ENCODE measurements at regions not wholly inside any gene's neighbourhood (a gene's known extent, or its start where the extent isn't known, plus 50 kb on each side); places are given as distances from the start of the nearest gene placed in this dataset.

DNA sequence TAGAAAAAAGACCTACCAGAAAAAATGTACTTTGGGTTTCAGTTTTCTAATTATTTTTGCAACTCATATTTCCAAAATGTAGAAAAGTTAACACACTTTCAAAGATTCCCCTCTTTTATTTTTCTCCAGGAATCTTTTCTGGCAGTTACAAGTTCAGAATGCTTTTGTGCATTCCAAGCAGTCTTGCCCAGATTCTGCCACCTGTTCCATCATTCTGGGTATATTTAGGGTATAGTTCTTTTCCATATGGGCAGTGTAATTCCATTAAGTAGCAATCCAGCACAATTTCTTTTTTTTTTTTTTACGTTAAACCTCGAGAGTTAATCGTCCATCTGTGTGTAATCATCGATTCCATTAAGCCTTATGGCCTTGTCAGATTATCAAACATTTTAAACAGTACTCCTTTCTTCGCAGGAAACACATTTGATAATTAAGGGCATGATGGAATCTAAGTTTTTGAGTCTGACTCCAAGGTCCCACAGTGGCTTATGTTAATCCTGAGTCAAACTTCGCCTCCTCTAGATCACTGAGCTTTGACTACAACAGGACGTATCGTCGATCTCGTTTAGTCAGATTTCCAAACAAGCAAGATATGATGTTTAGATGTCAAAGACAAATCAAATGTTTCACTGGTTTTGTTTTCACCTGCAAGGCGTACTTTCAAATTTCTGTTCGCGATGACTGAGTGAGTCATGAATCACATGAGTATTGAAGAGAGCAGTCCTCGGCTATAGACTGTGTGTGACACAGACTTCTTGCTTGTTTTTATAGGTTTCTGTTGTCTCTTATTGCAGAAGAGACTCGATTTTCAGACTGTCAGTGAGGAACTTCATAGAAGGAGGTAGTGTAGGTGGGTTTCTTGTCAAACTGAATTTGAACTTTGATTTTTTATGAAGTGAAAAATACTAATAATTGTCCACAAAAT lies 118.9 kb upstream of the GK2 start:
- DNase-seq (ENCODE audit: low spot score): no peak
- ChIA-PET CTCF (no interaction called here), POLR2A (no interaction called here)
- H3K4me3 Mint-ChIP-seq: no peak overlapping the region
- H3K4me1 Mint-ChIP-seq: no peaks in the 10 kb centered on the region
- TF ChIP-seq, protein P1, sequence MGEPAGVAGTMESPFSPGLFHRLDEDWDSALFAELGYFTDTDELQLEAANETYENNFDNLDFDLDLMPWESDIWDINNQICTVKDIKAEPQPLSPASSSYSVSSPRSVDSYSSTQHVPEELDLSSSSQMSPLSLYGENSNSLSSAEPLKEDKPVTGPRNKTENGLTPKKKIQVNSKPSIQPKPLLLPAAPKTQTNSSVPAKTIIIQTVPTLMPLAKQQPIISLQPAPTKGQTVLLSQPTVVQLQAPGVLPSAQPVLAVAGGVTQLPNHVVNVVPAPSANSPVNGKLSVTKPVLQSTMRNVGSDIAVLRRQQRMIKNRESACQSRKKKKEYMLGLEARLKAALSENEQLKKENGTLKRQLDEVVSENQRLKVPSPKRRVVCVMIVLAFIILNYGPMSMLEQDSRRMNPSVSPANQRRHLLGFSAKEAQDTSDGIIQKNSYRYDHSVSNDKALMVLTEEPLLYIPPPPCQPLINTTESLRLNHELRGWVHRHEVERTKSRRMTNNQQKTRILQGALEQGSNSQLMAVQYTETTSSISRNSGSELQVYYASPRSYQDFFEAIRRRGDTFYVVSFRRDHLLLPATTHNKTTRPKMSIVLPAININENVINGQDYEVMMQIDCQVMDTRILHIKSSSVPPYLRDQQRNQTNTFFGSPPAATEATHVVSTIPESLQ (CRISPR knock-in tag; IDR thresholded peaks at IDR 0.05): no peak
- no peak for TF ChIP-seq JAZF1 (CRISPR knock-in tag; IDR thresholded peaks at IDR 0.05)
- no peak for TF ChIP-seq PRRX2 (CRISPR knock-in tag; IDR thresholded peaks at IDR 0.05)
- TF ChIP-seq, protein P2, sequence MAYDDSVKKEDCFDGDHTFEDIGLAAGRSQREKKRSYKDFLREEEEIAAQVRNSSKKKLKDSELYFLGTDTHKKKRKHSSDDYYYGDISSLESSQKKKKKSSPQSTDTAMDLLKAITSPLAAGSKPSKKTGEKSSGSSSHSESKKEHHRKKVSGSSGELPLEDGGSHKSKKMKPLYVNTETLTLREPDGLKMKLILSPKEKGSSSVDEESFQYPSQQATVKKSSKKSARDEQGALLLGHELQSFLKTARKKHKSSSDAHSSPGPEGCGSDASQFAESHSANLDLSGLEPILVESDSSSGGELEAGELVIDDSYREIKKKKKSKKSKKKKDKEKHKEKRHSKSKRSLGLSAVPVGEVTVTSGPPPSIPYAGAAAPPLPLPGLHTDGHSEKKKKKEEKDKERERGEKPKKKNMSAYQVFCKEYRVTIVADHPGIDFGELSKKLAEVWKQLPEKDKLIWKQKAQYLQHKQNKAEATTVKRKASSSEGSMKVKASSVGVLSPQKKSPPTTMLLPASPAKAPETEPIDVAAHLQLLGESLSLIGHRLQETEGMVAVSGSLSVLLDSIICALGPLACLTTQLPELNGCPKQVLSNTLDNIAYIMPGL (CRISPR knock-in tag; IDR thresholded peaks at IDR 0.05): no peak
- no peak for TF ChIP-seq TCF7 (CRISPR knock-in tag; IDR thresholded peaks at IDR 0.05; ENCODE audit: low read depth)
- TF ChIP-seq, protein P3, sequence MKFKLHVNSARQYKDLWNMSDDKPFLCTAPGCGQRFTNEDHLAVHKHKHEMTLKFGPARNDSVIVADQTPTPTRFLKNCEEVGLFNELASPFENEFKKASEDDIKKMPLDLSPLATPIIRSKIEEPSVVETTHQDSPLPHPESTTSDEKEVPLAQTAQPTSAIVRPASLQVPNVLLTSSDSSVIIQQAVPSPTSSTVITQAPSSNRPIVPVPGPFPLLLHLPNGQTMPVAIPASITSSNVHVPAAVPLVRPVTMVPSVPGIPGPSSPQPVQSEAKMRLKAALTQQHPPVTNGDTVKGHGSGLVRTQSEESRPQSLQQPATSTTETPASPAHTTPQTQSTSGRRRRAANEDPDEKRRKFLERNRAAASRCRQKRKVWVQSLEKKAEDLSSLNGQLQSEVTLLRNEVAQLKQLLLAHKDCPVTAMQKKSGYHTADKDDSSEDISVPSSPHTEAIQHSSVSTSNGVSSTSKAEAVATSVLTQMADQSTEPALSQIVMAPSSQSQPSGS (CRISPR knock-in tag; IDR thresholded peaks at IDR 0.05; ENCODE audit: borderline replicate concordance, low read depth): no peak
- no peak for TF ChIP-seq GRHL2 (CRISPR knock-in tag; IDR thresholded peaks at IDR 0.05; ENCODE audit: insufficient replicate concordance, severe bottlenecking)
- TF ChIP-seq NR2C2 (CRISPR knock-in tag; IDR thresholded peaks at IDR 0.05): no peak
- TF ChIP-seq ETV6 (CRISPR knock-in tag; IDR thresholded peaks at IDR 0.05): no peak
- TF ChIP-seq SP1 (CRISPR knock-in tag; conservative IDR thresholded peaks at IDR 0.05): no peak
- TF ChIP-seq TEAD4 (CRISPR knock-in tag; IDR thresholded peaks at IDR 0.05): no peak
- no peak for TF ChIP-seq FOXJ3 (CRISPR knock-in tag; IDR thresholded peaks at IDR 0.05; ENCODE audit: borderline replicate concordance)
- H3K27me3 Mint-ChIP-seq (ENCODE audit: low read depth): no peaks in the 10 kb centered on the region; the same call in 1 of the 2 replicates
- H3K9me3 Mint-ChIP-seq: no peaks in the 10 kb centered on the region
- ATAC-seq: no peak
- H3K27ac Mint-ChIP-seq: no peak overlapping the region
- no peaks in the 10 kb centered on the region for H3K36me3 Mint-ChIP-seq

DNA sequence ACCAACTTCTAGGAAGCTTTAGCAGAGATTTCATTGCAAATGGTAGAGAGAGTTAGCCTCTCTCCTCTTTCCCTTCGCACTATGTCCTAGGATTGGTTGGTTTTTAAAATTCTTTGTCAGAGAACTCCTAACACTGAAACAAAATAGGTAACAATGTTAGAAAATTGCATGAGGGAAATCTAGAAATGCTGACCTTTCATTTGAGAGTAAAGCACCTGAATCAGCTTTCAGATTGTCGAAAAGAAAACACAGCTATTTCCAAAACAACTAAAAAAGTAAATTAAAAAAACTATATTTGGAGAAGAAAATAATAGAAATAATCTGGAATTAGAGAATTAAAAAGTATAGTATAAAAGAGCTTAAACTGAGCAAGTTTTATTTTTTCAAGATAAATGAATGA lies 108.1 kb upstream of the GK2 start:
- Mint-ChIP-seq H3K27ac (no peak overlapping the region), H3K4me3 (no peak overlapping the region), H3K36me3 (no peaks in the 10 kb centered on the region; the same call in 1 of the 2 replicates), H3K4me1 (no peaks in the 10 kb centered on the region), H3K27me3 (ENCODE audit: low read depth) (no peaks in the 10 kb centered on the region), H3K9me3 (peaks cover 7% of the 10 kb centered on the region)
- ATAC-seq: no peak
- ChIA-PET CTCF (no interaction called here), POLR2A (no interaction called here)
- DNase-seq (ENCODE audit: low spot score): no peak
- TF ChIP-seq, protein P4, sequence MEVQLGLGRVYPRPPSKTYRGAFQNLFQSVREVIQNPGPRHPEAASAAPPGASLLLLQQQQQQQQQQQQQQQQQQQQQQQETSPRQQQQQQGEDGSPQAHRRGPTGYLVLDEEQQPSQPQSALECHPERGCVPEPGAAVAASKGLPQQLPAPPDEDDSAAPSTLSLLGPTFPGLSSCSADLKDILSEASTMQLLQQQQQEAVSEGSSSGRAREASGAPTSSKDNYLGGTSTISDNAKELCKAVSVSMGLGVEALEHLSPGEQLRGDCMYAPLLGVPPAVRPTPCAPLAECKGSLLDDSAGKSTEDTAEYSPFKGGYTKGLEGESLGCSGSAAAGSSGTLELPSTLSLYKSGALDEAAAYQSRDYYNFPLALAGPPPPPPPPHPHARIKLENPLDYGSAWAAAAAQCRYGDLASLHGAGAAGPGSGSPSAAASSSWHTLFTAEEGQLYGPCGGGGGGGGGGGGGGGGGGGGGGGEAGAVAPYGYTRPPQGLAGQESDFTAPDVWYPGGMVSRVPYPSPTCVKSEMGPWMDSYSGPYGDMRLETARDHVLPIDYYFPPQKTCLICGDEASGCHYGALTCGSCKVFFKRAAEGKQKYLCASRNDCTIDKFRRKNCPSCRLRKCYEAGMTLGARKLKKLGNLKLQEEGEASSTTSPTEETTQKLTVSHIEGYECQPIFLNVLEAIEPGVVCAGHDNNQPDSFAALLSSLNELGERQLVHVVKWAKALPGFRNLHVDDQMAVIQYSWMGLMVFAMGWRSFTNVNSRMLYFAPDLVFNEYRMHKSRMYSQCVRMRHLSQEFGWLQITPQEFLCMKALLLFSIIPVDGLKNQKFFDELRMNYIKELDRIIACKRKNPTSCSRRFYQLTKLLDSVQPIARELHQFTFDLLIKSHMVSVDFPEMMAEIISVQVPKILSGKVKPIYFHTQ (CRISPR knock-in tag; IDR thresholded peaks at IDR 0.05): no peak
- TF ChIP-seq GRHL2 (CRISPR knock-in tag; IDR thresholded peaks at IDR 0.05; ENCODE audit: insufficient replicate concordance, severe bottlenecking): no peak
- TF ChIP-seq, protein P5, sequence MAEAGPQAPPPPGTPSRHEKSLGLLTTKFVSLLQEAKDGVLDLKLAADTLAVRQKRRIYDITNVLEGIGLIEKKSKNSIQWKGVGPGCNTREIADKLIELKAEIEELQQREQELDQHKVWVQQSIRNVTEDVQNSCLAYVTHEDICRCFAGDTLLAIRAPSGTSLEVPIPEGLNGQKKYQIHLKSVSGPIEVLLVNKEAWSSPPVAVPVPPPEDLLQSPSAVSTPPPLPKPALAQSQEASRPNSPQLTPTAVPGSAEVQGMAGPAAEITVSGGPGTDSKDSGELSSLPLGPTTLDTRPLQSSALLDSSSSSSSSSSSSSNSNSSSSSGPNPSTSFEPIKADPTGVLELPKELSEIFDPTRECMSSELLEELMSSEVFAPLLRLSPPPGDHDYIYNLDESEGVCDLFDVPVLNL (CRISPR knock-in tag; IDR thresholded peaks at IDR 0.05; ENCODE audit: borderline replicate concordance, low read depth): no peak
- no peak for TF ChIP-seq JAZF1 (CRISPR knock-in tag; IDR thresholded peaks at IDR 0.05)
- no peak for TF ChIP-seq ZNF416 (CRISPR knock-in tag; IDR thresholded peaks at IDR 0.05)
- no peak for TF ChIP-seq SMAD4 (CRISPR knock-in tag; IDR thresholded peaks at IDR 0.05)
- no peak for TF ChIP-seq GABPB1 (CRISPR knock-in tag; IDR thresholded peaks at IDR 0.05)
- TF ChIP-seq FOXP1 (CRISPR knock-in tag; IDR thresholded peaks at IDR 0.05; ENCODE audit: borderline replicate concordance): no peak
- no peak for TF ChIP-seq NFATC4 (CRISPR knock-in tag; IDR thresholded peaks at IDR 0.05)
- TF ChIP-seq, protein P1 (CRISPR knock-in tag; IDR thresholded peaks at IDR 0.05): no peak
- no peak for TF ChIP-seq NR1H2 (CRISPR knock-in tag; IDR thresholded peaks at IDR 0.05)
- no peak for TF ChIP-seq ZNF138 (CRISPR knock-in tag; conservative IDR thresholded peaks at IDR 0.05)
- no peak for TF ChIP-seq OVOL2 (CRISPR knock-in tag; IDR thresholded peaks at IDR 0.05; ENCODE audit: borderline replicate concordance)
- TF ChIP-seq ZNF396 (CRISPR knock-in tag; IDR thresholded peaks at IDR 0.05; ENCODE audit: borderline replicate concordance): no peak
- no peak for TF ChIP-seq HMGA2 (CRISPR knock-in tag; IDR thresholded peaks at IDR 0.05)
